ENCODE measurements at regions not wholly inside any gene's neighbourhood (a gene's known extent, or its start where the extent isn't known, plus 50 kb on each side); places are given as distances from the start of the nearest gene placed in this dataset.

- Histone ChIP-seq H3K4me3 (no peak overlapping the region), H3K36me3 (no peaks in the 10 kb centered on the region), H3K27ac (no peak overlapping the region), H3K9me3 (replicated peaks) (peaks cover 7% of the 10 kb centered on the region; the same call in 1 of the 2 replicates), H3K27me3 (peaks cover 23% of the 10 kb centered on the region), H3K4me1 (peaks cover 16% of the 10 kb centered on the region)
- DNase-seq: no peak
These were observed 74.8 kb upstream of the RXRA start for GRCh38 chr9:134251296-134252069.

- peaks cover 7% of the 10 kb centered on the region; the same call in 1 of the 2 replicates for H3K9me3 ChIP-seq (replicated peaks)
- H3K27me3 ChIP-seq: peaks cover 27% of the 10 kb centered on the region
- H3K4me3 ChIP-seq: no peak overlapping the region
- no peaks in the 10 kb centered on the region for H3K36me3 ChIP-seq
- H3K27ac ChIP-seq: no peak overlapping the region
- peak; percentile 50 to 65 for DNase-seq
- H3K4me1 ChIP-seq: peaks cover 16% of the 10 kb centered on the region
These were observed 74.0 kb upstream of the RXRA start for GRCh38 chr9:134252084-134252830.

GRCh38 chr9:134253606-134254205, 72.5 kb upstream of the RXRA start:
- H3K9me3 ChIP-seq (replicated peaks): no peaks in the 10 kb centered on the region
- no peaks in the 10 kb centered on the region for H3K36me3 ChIP-seq
- H3K27ac ChIP-seq: no peak overlapping the region
- peaks cover 16% of the 10 kb centered on the region for H3K4me1 ChIP-seq
- no peak overlapping the region for H3K4me3 ChIP-seq
- no peak for DNase-seq
- peaks cover 33% of the 10 kb centered on the region for H3K27me3 ChIP-seq

GRCh38 chr9:134258332-134258731, 67.9 kb upstream of the RXRA start:
- DNase-seq: no peak
- no peaks in the 10 kb centered on the region for H3K36me3 ChIP-seq
- H3K9me3 ChIP-seq (replicated peaks): no peaks in the 10 kb centered on the region

GRCh38 chr9:134258828-134259546, 67.3 kb upstream of the RXRA start:
- Histone ChIP-seq H3K27me3 (peaks cover 42% of the 10 kb centered on the region), H3K9me3 (replicated peaks) (no peaks in the 10 kb centered on the region), H3K36me3 (no peaks in the 10 kb centered on the region), H3K27ac (no peak overlapping the region), H3K4me3 (no peak overlapping the region), H3K4me1 (no peaks in the 10 kb centered on the region)
- DNase-seq: no peak

More at GRCh38 chr9:134258332-134258731, 67.9 kb upstream of the RXRA start:
- Histone ChIP-seq H3K27me3 (peaks cover 37% of the 10 kb centered on the region), H3K4me1 (no peaks in the 10 kb centered on the region), H3K4me3 (no peak overlapping the region), H3K27ac (no peak overlapping the region)

GRCh38 chr9:134259708-134260107, 66.5 kb upstream of the RXRA start:
- H3K27ac ChIP-seq: no peak overlapping the region
- no peak overlapping the region for H3K4me3 ChIP-seq
- peaks cover 45% of the 10 kb centered on the region for H3K27me3 ChIP-seq
- no peaks in the 10 kb centered on the region for H3K36me3 ChIP-seq
- DNase-seq: no peak
- no peaks in the 10 kb centered on the region for H3K4me1 ChIP-seq
- no peaks in the 10 kb centered on the region for H3K9me3 ChIP-seq (replicated peaks)

GRCh38 chr9:134260801-134261200, 65.5 kb upstream of the RXRA start:
- no peak for DNase-seq
- Histone ChIP-seq H3K4me1 (no peaks in the 10 kb centered on the region), H3K4me3 (no peak overlapping the region), H3K27ac (no peak overlapping the region), H3K27me3 (peaks cover 45% of the 10 kb centered on the region), H3K36me3 (no peaks in the 10 kb centered on the region), H3K9me3 (replicated peaks) (no peaks in the 10 kb centered on the region)

GRCh38 chr9:134262035-134262434, 64.2 kb upstream of the RXRA start:
- Histone ChIP-seq H3K27ac (no peak overlapping the region), H3K4me1 (no peaks in the 10 kb centered on the region), H3K4me3 (no peak overlapping the region), H3K27me3 (peaks cover 43% of the 10 kb centered on the region), H3K36me3 (no peaks in the 10 kb centered on the region), H3K9me3 (replicated peaks) (no peaks in the 10 kb centered on the region)
- no peak for DNase-seq

GRCh38 chr9:134263596-134263995, 62.7 kb upstream of the RXRA start:
- Histone ChIP-seq H3K27me3 (peaks cover 49% of the 10 kb centered on the region), H3K9me3 (replicated peaks) (no peaks in the 10 kb centered on the region), H3K27ac (no peak overlapping the region), H3K4me1 (peaks cover 7% of the 10 kb centered on the region), H3K36me3 (no peaks in the 10 kb centered on the region), H3K4me3 (no peak overlapping the region)
- no peak for DNase-seq

- Histone ChIP-seq H3K27me3 (peaks cover 55% of the 10 kb centered on the region), H3K36me3 (no peaks in the 10 kb centered on the region), H3K9me3 (replicated peaks) (no peaks in the 10 kb centered on the region), H3K27ac (no peak overlapping the region), H3K4me1 (peaks cover 8% of the 10 kb centered on the region), H3K4me3 (no peak overlapping the region)
- DNase-seq: no peak
These were observed 62.1 kb upstream of the RXRA start for GRCh38 chr9:134264169-134264568.

- Histone ChIP-seq H3K4me1 (peaks cover 8% of the 10 kb centered on the region), H3K4me3 (no peak overlapping the region), H3K9me3 (replicated peaks) (no peaks in the 10 kb centered on the region), H3K27me3 (peaks cover 61% of the 10 kb centered on the region), H3K27ac (no peak overlapping the region), H3K36me3 (no peaks in the 10 kb centered on the region)
- no peak for DNase-seq
These were observed 61.2 kb upstream of the RXRA start for GRCh38 chr9:134265078-134265477.

- no peaks in the 10 kb centered on the region for H3K9me3 ChIP-seq (replicated peaks)
- peaks cover 57% of the 10 kb centered on the region for H3K27me3 ChIP-seq
- DNase-seq: no peak
- no peaks in the 10 kb centered on the region for H3K36me3 ChIP-seq
- no peak overlapping the region for H3K4me3 ChIP-seq
- H3K4me1 ChIP-seq: peaks cover 8% of the 10 kb centered on the region
- H3K27ac ChIP-seq: no peak overlapping the region
These were observed 59.8 kb upstream of the RXRA start for GRCh38 chr9:134266418-134266817.

GRCh38 chr9:134267305-134267880, 58.9 kb upstream of the RXRA start:
- H3K36me3 ChIP-seq: no peaks in the 10 kb centered on the region
- H3K4me3 ChIP-seq: no peak overlapping the region
- no peak for DNase-seq
- peaks cover 8% of the 10 kb centered on the region for H3K4me1 ChIP-seq
- H3K9me3 ChIP-seq (replicated peaks): no peaks in the 10 kb centered on the region
- H3K27me3 ChIP-seq: peaks cover 63% of the 10 kb centered on the region
- no peak overlapping the region for H3K27ac ChIP-seq

GRCh38 chr9:134267881-134268724, 58.2 kb upstream of the RXRA start:
- Histone ChIP-seq H3K27ac (no peak overlapping the region), H3K4me1 (peaks cover 8% of the 10 kb centered on the region), H3K36me3 (no peaks in the 10 kb centered on the region), H3K9me3 (replicated peaks) (no peaks in the 10 kb centered on the region), H3K4me3 (no peak overlapping the region), H3K27me3 (peaks cover 65% of the 10 kb centered on the region)
- peak in 1 of 2 experiments; percentile 41 for DNase-seq

All from SJCRH30 (cell line).